ENCODE measurements at regions not wholly inside any gene's neighbourhood (a gene's known extent, or its start where the extent isn't known, plus 50 kb on each side); places are given as distances from the start of the nearest gene placed in this dataset.

DNA sequence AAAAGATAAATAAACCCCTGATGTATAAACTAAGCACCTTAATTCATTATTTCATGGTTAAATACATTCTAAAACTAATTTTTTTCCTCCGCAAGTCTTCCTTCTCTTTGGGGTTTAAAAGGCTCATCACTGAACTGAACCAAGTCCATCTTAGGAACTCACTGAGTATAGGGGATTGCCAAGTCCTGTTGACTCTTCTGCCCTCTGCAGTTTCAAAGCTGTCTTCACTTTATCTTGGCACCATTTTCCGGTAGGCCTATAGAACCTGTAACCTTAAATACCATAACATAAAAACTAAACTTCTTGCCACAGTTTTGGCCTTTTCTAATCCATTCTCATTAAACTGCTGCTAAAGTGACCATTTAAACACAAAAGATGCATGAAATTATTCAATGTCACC, 66.5 kb upstream of the USPL1 start:
- H3K27ac ChIP-seq: no peak overlapping the region
- TF ChIP-seq, protein P1, sequence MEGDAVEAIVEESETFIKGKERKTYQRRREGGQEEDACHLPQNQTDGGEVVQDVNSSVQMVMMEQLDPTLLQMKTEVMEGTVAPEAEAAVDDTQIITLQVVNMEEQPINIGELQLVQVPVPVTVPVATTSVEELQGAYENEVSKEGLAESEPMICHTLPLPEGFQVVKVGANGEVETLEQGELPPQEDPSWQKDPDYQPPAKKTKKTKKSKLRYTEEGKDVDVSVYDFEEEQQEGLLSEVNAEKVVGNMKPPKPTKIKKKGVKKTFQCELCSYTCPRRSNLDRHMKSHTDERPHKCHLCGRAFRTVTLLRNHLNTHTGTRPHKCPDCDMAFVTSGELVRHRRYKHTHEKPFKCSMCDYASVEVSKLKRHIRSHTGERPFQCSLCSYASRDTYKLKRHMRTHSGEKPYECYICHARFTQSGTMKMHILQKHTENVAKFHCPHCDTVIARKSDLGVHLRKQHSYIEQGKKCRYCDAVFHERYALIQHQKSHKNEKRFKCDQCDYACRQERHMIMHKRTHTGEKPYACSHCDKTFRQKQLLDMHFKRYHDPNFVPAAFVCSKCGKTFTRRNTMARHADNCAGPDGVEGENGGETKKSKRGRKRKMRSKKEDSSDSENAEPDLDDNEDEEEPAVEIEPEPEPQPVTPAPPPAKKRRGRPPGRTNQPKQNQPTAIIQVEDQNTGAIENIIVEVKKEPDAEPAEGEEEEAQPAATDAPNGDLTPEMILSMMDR (conservative IDR thresholded peaks at IDR 0.05): peak; percentile 81
- no peak for TF ChIP-seq ZFX (IDR thresholded peaks at IDR 0.05)

DNA sequence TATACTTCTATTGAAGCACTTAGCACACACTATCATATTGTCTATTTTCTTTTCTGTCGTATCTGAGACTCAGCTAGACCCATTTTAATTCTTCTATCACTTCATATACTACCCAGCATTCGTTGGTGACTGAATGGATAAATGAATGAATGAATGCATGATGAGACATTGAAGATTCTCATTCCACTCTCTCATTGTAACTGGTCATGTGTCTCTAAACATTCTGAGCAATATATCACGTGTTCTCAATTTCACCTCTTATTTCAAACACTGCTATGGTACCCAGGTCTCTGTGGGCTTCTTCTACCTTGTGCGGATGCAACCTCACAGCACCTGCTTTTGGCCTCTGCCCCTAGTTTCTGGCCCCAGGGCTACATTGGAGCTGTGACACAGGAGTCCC, 65.2 kb upstream of the USPL1 start:
- no peak for TF ChIP-seq ZFX (IDR thresholded peaks at IDR 0.05)
- TF ChIP-seq, protein P1 (conservative IDR thresholded peaks at IDR 0.05): no peak
- no peak overlapping the region for H3K27ac ChIP-seq

DNA sequence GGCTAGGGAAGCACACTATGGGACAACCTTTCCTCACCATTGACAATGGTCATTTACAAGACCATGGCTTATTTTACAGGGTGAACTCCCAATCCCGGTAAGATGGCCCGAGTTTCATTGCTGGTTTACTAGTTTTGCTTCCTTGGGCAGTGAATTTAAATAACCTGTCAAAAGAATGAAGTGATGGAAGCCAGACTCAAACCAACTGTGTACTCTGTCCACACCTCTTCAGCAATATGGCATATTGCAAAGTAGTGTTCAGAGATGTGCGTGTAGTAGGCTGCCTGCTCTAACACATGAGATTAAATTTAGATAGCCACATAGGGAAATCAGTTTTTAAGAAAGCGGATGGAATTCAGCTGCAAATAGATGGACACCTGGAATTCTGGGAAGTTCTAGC, 58.4 kb upstream of the USPL1 start:
- TF ChIP-seq, protein P1 (conservative IDR thresholded peaks at IDR 0.05): no peak
- no peak for TF ChIP-seq ZFX (IDR thresholded peaks at IDR 0.05)

DNA sequence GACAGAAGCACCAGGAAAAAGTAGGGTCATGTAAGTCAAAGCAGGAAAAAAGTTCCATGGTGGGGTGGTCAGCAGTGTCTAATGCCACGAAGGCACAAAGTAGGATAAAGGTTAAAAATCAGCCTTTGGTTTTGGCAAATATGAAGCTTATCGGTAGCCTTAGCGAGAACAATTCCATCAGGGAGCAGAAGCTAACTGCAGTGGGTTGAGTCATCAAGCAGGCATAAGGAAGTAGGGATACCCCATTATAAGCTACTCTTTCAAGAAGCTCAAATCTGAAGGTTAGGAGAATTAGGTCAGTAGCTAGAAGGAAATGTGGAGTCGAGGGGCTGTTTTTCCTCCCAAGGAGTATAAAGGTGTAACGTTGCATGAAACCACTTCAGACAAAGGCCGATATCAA, 57.5 kb upstream of the USPL1 start:
- TF ChIP-seq, protein P1 (conservative IDR thresholded peaks at IDR 0.05): no peak
- no peak for TF ChIP-seq ZFX (IDR thresholded peaks at IDR 0.05)
- H3K27ac ChIP-seq: no peak overlapping the region

More for the DNA sequence above, 58.4 kb upstream of the USPL1 start:
- H3K27ac ChIP-seq: no peak overlapping the region

DNA sequence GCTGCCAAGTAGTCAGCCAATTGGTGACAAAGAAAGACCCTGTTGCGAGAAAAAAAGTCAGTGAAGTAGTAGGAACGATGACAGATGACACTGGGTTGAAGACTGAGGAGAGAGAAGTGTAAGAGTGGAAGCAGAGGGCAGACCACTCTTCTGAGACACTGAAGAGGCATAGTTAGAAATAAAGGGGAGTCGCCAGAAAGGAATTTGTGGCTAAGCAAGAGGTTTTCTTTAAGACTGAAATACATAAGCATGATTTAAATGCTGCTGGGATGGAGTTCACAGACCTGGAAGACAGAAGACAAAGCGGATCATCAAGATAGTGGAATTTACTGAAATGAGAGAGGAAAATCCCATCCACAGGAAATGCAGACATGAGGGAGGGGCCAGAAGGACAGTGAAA, 56.2 kb upstream of the USPL1 start:
- TF ChIP-seq, protein P1 (conservative IDR thresholded peaks at IDR 0.05): no peak
- no peak for TF ChIP-seq ZFX (IDR thresholded peaks at IDR 0.05)
- no peak overlapping the region; the same call in 1 of the 2 replicates for H3K27ac ChIP-seq

DNA sequence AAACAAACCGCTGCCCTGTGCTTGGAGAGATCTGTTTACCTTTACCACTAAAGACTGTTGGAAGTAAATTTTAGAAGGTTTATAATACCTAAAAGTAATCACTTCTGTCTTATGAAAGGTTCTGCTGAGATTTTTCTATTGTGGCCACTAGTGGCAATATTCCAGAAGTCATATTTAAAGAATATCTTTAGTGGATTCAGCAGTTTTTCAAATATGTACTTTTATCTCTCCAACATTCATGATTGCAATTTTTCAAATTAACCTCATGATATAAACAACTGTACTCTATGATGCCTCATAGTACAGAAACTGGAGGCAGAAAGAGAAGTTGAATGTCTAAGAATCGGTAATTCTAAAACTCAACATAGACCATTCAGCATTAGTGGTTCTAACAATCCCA, 53.2 kb upstream of the USPL1 start:
- TF ChIP-seq, protein P1 (conservative IDR thresholded peaks at IDR 0.05): no peak
- no peak for TF ChIP-seq ZFX (IDR thresholded peaks at IDR 0.05)
- no peak overlapping the region for H3K27ac ChIP-seq

DNA sequence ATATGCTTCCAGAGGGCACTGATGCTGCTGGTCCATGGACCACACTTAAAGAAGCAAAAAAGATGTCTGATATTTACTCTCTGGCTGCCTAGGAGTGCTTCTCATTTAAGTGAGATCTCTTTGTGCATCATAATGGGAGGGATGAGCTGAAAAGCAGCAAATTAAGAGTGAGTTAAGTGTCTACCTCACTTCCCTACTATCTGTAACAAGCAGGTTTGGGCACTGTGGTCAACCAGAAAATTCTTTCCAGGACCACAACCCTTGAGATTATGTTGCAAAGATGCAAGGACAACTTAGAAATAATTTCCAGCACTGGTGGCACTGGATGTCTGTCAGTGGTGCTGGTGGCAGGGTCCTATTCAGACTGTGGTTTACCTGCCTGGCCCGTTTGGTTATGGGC, 52.1 kb upstream of the USPL1 start:
- no peak overlapping the region for H3K27ac ChIP-seq
- TF ChIP-seq, protein P1 (conservative IDR thresholded peaks at IDR 0.05): no peak
- TF ChIP-seq ZFX (IDR thresholded peaks at IDR 0.05): no peak

Data from C4-2B (cell line).